ENCODE measurements at regions not wholly inside any gene's neighbourhood (a gene's known extent, or its start where the extent isn't known, plus 50 kb on each side); places are given as distances from the start of the nearest gene placed in this dataset.

DNA sequence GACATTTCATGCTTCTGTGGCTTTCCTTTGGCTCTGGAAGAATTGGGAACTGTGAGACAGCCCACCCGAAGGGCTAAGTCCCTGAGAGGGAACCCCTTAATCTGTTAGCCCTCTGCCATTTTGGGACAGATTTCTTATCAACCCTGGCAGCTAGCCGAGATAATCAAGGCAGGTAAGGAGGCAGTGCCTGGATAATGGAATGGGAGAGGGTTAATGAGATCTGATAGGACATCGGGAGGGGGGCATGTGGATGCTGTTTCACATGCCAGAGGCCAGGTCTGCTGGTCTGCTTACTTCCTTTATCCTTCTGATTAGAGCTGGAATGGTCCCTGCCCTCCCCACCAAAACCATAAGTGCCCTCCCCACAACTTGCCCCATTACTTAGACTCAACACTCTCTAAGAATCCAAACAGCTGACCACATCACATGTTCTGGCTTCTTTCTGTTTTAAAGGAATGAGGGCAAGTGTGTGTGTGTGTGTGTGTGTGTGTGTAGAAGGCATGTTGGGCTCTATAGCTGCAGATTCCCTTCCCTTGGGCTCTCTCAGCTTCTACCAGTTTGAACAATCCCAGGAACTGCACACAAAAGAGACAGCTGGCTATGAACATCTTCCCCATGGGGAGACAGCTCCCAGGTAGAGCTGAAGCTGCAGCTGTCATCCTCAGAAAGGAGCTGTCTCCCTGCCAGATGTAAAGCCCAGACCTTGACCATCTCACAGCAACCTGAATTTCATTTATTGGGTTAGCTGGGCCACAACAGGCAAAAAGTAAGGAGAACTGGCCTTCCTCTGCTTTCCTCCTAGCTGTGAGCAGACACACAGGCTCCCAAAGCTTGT is 221.3 kb downstream of the PIK3R1 start:
- no peak for TF ChIP-seq EZH2phosphoT487 (IDR thresholded peaks at IDR 0.05; ENCODE audit: borderline replicate concordance, low read length)
- TF ChIP-seq, protein P1, sequence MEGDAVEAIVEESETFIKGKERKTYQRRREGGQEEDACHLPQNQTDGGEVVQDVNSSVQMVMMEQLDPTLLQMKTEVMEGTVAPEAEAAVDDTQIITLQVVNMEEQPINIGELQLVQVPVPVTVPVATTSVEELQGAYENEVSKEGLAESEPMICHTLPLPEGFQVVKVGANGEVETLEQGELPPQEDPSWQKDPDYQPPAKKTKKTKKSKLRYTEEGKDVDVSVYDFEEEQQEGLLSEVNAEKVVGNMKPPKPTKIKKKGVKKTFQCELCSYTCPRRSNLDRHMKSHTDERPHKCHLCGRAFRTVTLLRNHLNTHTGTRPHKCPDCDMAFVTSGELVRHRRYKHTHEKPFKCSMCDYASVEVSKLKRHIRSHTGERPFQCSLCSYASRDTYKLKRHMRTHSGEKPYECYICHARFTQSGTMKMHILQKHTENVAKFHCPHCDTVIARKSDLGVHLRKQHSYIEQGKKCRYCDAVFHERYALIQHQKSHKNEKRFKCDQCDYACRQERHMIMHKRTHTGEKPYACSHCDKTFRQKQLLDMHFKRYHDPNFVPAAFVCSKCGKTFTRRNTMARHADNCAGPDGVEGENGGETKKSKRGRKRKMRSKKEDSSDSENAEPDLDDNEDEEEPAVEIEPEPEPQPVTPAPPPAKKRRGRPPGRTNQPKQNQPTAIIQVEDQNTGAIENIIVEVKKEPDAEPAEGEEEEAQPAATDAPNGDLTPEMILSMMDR (IDR thresholded peaks at IDR 0.05; ENCODE audit: low read depth, low read length, poor library complexity, severe bottlenecking): no peak

All from DOHH2 (cell line).